Activated CD8-positive, alpha-beta memory T cell treated with anti-CD3 and anti-CD28 coated beads, Interleukin-2, amount 50 U/mL, for 1 hour (primary cell): ENCODE measurements at regions not wholly inside any gene's neighbourhood (a gene's known extent, or its start where the extent isn't known, plus 50 kb on each side); places are given as distances from the start of the nearest gene placed in this dataset.
"Not testable (repeated sequence)": the region's sequence is repeated elsewhere in the genome, so short reads cannot be mapped to it uniquely, and the experiment has no call there.

Experiments
- DNase-seq: peaks from one replicate; pipeline ENCODE4 v3.0.0-alpha.2; 2020; ENCODE audit errors: extremely low read depth

GRCh38 chr2:207409517-207409916 lies 120.2 kb upstream of the CREB1 start:
- DNase-seq, result no peak

DNA sequence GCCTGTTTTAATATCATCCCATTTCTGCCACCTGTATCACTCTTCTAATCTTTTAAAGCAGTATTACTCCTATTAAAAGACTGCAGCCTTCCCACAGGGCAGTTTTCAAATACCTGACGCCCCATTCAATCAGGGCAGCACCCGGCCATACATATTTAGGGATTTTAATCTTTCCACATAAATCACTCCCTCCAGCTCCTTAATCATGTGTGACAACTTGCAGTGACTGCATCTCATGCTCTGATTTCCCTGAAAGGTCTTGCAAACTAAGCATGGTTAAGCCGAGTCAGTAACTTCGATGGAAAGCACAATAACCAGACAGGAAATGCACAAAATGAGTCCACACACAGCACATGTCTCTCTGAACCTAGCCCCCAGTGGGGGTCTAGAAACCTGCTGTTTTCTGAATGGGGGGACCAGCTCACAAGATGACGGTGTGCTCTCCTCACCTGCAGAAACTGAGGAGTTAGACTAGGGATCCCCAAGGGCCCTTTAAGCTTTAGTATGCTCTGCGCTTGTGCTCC lies 116.9 kb upstream of the CREB1 start:
- DNase-seq, result no peak

GRCh38 chr2:207413376-207413907 lies 116.3 kb upstream of the CREB1 start:
- DNase-seq, result no peak

GRCh38 chr2:207416111-207416510 lies 113.7 kb upstream of the CREB1 start:
- no peak for DNase-seq

- no peak for DNase-seq
Observed at GRCh38 chr2:207416900-207417299, 112.9 kb upstream of the CREB1 start.

GRCh38 chr2:207417301-207417718 lies 112.5 kb upstream of the CREB1 start:
- no peak for DNase-seq

DNA sequence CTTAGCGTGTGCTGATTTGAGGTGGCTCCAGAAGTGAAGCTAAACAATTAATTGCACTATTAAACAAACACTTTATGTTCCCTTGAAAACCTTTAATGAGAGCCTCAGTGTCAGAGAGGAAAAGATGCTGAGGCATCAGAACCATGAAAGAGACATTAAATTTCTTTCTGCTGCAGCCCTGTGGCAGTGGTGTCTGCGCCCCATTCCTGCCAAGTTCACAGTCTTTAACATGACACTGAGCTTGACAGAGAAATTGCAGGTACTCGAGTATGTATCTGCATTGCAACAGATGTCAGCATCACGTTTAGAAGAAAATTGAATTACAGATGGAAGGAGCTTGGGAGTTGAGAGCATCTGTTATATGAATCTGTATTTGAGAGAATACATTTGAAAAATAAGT lies 111.3 kb upstream of the CREB1 start:
- no peak for DNase-seq

- DNase-seq, result no peak
Observed at GRCh38 chr2:207419331-207419730, 110.4 kb upstream of the CREB1 start.

DNA sequence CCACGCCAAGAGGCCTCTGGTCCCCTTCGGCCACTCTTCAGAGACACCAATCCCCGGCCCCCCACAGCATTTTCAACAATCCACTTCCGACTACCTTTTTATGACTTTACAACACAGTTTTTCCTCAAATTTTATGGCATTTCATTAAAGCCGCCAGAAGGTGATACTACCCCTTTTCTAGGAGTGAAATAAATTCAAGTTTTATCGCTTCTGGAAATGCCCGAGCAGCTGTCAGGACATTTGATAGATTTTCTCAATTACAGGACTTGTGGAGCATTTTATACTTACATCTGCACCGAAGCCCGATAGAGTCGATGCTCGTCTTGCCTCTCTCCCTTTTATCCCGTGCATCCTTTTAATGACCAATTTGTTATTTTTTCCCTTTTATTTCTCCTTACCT lies 108.1 kb upstream of the CREB1 start:
- no peak for DNase-seq

GRCh38 chr2:207422380-207422779 lies 107.4 kb upstream of the CREB1 start:
- DNase-seq, result no peak

GRCh38 chr2:207423886-207424285 lies 105.9 kb upstream of the CREB1 start:
- no peak for DNase-seq

DNA sequence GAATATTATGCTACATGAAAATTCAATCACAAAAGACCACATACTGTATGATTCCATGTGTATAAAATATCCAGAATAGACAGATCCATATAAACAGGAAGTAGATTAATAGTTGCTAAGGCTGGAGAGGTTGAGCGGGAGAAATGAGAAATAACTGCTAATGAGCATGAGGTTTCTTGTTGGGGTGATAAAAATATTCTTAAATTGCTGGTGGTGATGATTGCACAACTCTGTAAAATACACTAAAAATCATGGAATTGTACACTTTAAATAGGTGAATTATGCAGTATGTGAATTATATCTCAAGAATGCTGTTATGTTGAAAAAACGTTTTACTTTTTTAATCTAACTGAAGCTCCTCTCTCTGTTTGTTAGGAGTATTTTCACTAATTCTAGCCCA lies 101.8 kb upstream of the CREB1 start:
- DNase-seq, result no peak

- DNase-seq, result no peak
Observed at GRCh38 chr2:207428573-207428972, 101.2 kb upstream of the CREB1 start.

DNA sequence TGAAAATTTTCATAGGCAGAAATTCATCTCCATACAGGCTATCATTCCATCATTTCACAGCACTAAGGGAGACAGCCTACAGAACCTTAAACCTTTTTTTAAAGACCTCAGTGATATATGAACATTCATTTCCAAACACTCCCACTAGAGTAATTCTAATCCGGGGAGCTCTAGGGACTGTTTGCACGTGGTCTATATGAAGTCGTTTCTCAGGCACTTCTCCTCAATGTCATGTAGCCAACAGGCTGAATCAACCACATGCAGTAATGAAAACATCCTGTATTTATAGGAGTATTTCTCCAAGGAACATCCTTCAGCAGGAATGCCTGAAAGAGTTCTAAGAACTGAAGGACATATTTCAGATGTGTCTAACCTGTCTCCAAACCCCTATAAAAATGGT lies 97.3 kb upstream of the CREB1 start:
- DNase-seq, result no peak

DNA sequence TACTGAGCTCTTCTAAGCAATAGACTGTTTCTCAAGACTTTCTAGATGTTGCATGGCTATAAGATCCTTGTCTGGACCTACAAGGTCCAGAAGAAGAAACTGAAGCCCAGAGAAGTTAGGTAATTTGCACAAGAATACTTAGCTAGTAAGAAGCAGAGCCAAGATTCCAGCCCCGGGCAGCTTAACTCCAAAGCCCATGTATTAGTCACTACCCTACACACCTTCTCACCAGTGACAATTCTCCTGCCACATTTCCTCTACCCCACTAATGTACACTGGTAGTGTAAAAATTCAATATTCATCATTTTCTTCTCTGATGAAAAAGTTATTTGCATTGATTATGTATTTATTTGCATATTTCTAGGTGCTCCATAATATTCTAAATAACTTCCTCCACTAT lies 95.5 kb upstream of the CREB1 start:
- DNase-seq, result no peak

DNA sequence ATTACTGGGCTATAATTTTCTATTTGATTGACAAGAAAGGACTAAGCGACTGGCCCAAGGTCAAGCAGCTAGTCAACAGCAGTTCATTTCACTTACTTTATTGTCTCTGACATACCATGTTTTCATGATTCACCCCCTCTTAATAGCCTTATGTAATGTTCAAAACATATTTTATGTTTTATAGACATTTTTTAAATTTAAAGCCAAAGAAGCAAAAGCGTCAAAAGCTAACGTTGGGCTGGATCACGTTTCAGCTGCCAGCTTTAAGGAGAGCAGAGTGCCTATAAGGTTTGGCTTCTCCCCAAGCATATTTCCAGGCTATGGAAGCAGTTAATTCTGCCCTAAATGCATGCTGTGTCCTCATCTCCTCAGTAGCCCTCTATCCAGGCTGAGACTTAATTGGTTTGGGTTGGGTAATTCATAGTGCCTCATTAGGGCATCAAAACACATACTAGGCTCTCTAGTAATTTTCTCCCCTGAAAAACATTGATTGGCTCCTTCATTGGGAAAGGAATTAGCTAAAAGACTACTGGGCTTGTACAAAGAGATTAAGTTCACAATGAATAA lies 94.8 kb upstream of the CREB1 start:
- no peak for DNase-seq

DNA sequence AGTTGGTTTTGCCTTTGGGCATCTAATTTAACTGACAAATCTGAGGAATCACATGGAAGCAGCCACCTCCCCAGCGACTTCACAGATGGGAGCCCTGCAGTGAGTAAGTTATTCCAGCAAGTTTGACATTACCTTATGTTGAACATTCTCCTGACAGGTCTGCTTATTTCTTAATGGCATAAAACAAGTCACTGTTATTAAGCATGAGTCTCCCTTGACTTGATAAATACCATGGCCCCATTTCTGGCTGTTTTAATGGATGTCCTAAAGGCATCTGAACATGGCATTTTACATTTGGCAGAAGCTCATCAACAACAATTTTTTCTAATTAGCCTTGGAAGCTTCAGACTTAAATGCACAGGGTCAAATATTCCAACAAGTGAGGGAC lies 92.6 kb upstream of the CREB1 start:
- no peak for DNase-seq

DNA sequence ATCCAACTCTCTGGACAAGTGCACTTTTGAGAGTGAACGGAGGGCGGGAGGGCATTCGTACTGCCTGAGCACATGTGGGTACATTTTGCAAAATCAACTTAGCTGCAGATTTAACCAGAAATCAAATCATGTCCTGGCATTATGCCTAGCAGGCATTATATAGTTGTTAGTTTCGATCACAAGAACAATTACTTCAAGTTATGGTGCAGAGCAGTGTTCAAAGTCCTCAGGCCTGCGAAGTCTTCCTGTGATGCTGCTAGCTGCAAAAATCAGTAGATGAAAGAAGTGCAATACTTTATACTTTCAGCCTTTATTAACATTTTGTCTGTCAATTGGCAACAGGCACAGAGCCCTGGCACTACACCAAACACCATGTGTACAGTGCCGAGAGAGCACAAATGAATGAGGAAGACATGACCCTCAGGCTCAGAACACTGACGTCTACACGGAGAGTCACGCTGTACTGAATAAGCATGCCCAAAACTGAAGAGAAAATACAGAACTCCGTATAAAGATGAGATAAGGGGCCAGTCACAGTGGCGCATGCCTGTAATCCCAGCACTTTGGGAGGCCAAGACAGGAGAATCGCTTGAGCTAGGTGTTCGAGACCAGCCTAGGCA lies 92.1 kb upstream of the CREB1 start:
- no peak for DNase-seq

GRCh38 chr2:207438414-207439126 lies 91.2 kb upstream of the CREB1 start:
- DNase-seq, result no peak

GRCh38 chr2:207439881-207440280 lies 89.9 kb upstream of the CREB1 start:
- DNase-seq, result not testable (repeated sequence)

DNA sequence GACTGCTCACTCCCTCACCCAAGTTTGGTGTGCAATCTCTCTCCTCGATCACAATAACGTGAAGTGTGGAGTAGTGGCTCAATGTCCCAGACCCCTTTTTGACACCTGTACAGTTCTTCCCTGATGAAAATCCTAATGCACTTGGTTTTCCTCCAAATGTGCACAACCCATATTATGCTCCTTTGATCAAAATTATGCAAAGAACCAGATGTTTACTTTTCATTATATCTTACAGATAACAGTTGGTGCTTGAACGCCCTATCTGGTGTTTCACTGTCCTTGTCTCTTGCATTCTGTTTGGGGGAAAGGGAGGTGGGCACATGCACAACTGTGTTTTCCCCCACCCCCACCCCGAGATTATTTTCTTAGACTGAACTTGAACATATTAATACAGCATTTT lies 85.0 kb upstream of the CREB1 start:
- DNase-seq, result no peak

DNA sequence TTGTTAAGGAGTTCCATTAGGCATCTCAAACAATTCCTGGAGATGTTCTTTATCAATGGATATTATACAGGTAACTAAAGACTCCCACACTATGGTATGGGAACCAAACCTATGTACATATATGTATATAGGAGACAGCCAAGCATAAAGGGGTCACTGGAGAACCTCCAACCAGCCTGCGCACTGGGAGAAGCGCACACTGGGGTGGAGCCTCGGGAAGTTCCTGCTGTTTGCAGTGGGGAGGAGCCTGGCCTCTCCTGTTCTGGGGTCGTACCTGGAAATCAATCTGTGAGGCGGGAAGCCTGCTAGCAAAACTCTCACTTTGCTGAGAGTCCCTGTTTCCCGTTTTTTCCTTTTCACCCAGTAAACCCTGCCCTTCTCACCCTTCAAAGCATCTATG lies 83.1 kb upstream of the CREB1 start:
- no peak for DNase-seq

DNA sequence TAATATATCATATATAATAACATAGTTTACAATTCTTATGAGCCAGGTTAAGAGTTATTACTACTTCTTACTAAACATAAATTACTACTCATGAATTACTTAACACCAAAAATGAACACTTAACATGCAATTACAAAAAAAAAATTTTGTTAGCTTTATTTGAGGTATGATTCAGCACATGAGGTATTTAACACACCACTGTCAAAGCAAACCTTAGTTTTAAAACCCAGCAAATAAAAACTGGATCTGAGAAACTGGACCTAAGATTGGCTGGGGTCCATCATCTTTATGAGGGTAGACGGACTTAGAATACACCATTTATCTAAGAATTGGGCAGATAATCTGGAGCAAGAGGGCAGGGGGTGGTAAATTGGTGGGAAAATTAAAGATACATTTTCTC lies 81.8 kb upstream of the CREB1 start:
- no peak for DNase-seq
